ENCODE measurements at regions not wholly inside any gene's neighbourhood (a gene's known extent, or its start where the extent isn't known, plus 50 kb on each side); places are given as distances from the start of the nearest gene placed in this dataset.

DNA sequence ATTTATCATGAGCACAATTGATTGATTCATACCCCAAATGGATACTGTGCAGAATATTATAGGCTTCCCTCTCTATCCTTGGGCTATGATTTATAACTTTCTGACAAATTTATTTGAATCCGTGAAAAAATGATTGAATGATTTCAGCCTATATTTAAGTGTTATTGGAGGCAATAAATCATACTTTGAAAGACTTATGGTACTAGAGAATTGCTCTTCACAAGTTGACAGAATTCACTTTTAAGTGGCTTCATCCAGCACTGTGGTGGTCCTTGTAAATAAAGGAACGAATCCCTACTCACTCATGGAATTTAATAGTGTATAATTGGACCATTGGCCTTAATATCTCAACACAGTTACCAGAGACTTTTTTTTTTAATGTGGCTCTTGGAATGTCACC lies 174.8 kb upstream of the TLL1 start:
- no peak for TF ChIP-seq TAF1 (IDR thresholded peaks at IDR 0.05; ENCODE audit: borderline replicate concordance, insufficient read depth, low read length)
- TF ChIP-seq, protein P1, sequence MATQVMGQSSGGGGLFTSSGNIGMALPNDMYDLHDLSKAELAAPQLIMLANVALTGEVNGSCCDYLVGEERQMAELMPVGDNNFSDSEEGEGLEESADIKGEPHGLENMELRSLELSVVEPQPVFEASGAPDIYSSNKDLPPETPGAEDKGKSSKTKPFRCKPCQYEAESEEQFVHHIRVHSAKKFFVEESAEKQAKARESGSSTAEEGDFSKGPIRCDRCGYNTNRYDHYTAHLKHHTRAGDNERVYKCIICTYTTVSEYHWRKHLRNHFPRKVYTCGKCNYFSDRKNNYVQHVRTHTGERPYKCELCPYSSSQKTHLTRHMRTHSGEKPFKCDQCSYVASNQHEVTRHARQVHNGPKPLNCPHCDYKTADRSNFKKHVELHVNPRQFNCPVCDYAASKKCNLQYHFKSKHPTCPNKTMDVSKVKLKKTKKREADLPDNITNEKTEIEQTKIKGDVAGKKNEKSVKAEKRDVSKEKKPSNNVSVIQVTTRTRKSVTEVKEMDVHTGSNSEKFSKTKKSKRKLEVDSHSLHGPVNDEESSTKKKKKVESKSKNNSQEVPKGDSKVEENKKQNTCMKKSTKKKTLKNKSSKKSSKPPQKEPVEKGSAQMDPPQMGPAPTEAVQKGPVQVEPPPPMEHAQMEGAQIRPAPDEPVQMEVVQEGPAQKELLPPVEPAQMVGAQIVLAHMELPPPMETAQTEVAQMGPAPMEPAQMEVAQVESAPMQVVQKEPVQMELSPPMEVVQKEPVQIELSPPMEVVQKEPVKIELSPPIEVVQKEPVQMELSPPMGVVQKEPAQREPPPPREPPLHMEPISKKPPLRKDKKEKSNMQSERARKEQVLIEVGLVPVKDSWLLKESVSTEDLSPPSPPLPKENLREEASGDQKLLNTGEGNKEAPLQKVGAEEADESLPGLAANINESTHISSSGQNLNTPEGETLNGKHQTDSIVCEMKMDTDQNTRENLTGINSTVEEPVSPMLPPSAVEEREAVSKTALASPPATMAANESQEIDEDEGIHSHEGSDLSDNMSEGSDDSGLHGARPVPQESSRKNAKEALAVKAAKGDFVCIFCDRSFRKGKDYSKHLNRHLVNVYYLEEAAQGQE (IDR thresholded peaks at IDR 0.05; ENCODE audit: insufficient read depth in 1 of 2, low read depth in 2 of 2, low read length in 2 of 2) = no peak
- TF ChIP-seq SIN3A (IDR thresholded peaks at IDR 0.05; ENCODE audit: borderline replicate concordance, insufficient read depth, low read length) = no peak
- TF ChIP-seq FOXP2 (optimal IDR thresholded peaks at IDR 0.05; ENCODE audit: borderline replicate concordance, extremely low read depth, extremely low read length, insufficient read depth) = no peak
- TF ChIP-seq POLR2AphosphoS5 (IDR thresholded peaks at IDR 0.05; ENCODE audit: low read depth, low read length) = no peak

GRCh38 chr4:165699055-165699454 lies 174.0 kb upstream of the TLL1 start:
- TF ChIP-seq, protein P1 (IDR thresholded peaks at IDR 0.05; ENCODE audit: insufficient read depth in 1 of 2, low read depth in 2 of 2, low read length in 2 of 2) = no peak
- TF ChIP-seq SIN3A (IDR thresholded peaks at IDR 0.05; ENCODE audit: borderline replicate concordance, insufficient read depth, low read length) (no peak), TAF1 (IDR thresholded peaks at IDR 0.05; ENCODE audit: borderline replicate concordance, insufficient read depth, low read length) (no peak), FOXP2 (optimal IDR thresholded peaks at IDR 0.05; ENCODE audit: borderline replicate concordance, extremely low read depth, extremely low read length, insufficient read depth) (no peak), POLR2AphosphoS5 (IDR thresholded peaks at IDR 0.05; ENCODE audit: low read depth, low read length) (no peak)

- TF ChIP-seq, protein P1 (IDR thresholded peaks at IDR 0.05; ENCODE audit: insufficient read depth in 1 of 2, low read depth in 2 of 2, low read length in 2 of 2) = no peak
- TF ChIP-seq FOXP2 (optimal IDR thresholded peaks at IDR 0.05; ENCODE audit: borderline replicate concordance, extremely low read depth, extremely low read length, insufficient read depth) (no peak), POLR2AphosphoS5 (IDR thresholded peaks at IDR 0.05; ENCODE audit: low read depth, low read length) (no peak), TAF1 (IDR thresholded peaks at IDR 0.05; ENCODE audit: borderline replicate concordance, insufficient read depth, low read length) (no peak), SIN3A (IDR thresholded peaks at IDR 0.05; ENCODE audit: borderline replicate concordance, insufficient read depth, low read length) (no peak)
These were observed 172.2 kb upstream of the TLL1 start for GRCh38 chr4:165700855-165701254.

- TF ChIP-seq TAF1 (IDR thresholded peaks at IDR 0.05; ENCODE audit: borderline replicate concordance, insufficient read depth, low read length) (no peak), POLR2AphosphoS5 (IDR thresholded peaks at IDR 0.05; ENCODE audit: low read depth, low read length) (no peak), SIN3A (IDR thresholded peaks at IDR 0.05; ENCODE audit: borderline replicate concordance, insufficient read depth, low read length) (no peak), FOXP2 (optimal IDR thresholded peaks at IDR 0.05; ENCODE audit: borderline replicate concordance, extremely low read depth, extremely low read length, insufficient read depth) (no peak)
- TF ChIP-seq, protein P1 (IDR thresholded peaks at IDR 0.05; ENCODE audit: insufficient read depth in 1 of 2, low read depth in 2 of 2, low read length in 2 of 2) = no peak
These were observed 165.9 kb upstream of the TLL1 start for GRCh38 chr4:165707128-165707527.

- no peak for TF ChIP-seq POLR2AphosphoS5 (IDR thresholded peaks at IDR 0.05; ENCODE audit: low read depth, low read length)
- TF ChIP-seq, protein P1 (IDR thresholded peaks at IDR 0.05; ENCODE audit: insufficient read depth in 1 of 2, low read depth in 2 of 2, low read length in 2 of 2) = no peak
- TF ChIP-seq FOXP2 (optimal IDR thresholded peaks at IDR 0.05; ENCODE audit: borderline replicate concordance, extremely low read depth, extremely low read length, insufficient read depth) = no peak
- no peak for TF ChIP-seq SIN3A (IDR thresholded peaks at IDR 0.05; ENCODE audit: borderline replicate concordance, insufficient read depth, low read length)
These were observed 163.5 kb upstream of the TLL1 start for GRCh38 chr4:165709516-165709915.

Data from PFSK-1 (cell line).